ENCODE measurements at regions not wholly inside any gene's neighbourhood (a gene's known extent, or its start where the extent isn't known, plus 50 kb on each side); places are given as distances from the start of the nearest gene placed in this dataset.
"Not testable (repeated sequence)": the region's sequence is repeated elsewhere in the genome, so short reads cannot be mapped to it uniquely, and the experiment has no call there.

- no peak for DNase-seq (ENCODE audit: low spot score)
These were observed 64.4 kb upstream of the NANOS1 start for GRCh38 chr10:118965096-118965495.

- no peak for DNase-seq (ENCODE audit: low spot score)
These were observed 63.9 kb upstream of the NANOS1 start for GRCh38 chr10:118965645-118966044.

GRCh38 chr10:118966076-118966849 is 63.3 kb upstream of the NANOS1 start:
- DNase-seq (ENCODE audit: low spot score), result no peak

- no peak for DNase-seq (ENCODE audit: low spot score)
These were observed 62.7 kb upstream of the NANOS1 start for GRCh38 chr10:118966850-118967125.

GRCh38 chr10:118967160-118967559 is 62.4 kb upstream of the NANOS1 start:
- DNase-seq (ENCODE audit: low spot score), result no peak

GRCh38 chr10:118968060-118968459 is 61.5 kb upstream of the NANOS1 start:
- no peak for DNase-seq (ENCODE audit: low spot score)

- DNase-seq (ENCODE audit: low spot score), result no peak
These were observed 61.0 kb upstream of the NANOS1 start for GRCh38 chr10:118968482-118968881.

- no peak for DNase-seq (ENCODE audit: low spot score)
These were observed 60.5 kb upstream of the NANOS1 start for GRCh38 chr10:118969014-118969413.

GRCh38 chr10:118970770-118971169 is 58.7 kb upstream of the NANOS1 start:
- DNase-seq (ENCODE audit: low spot score), result no peak

- no peak for DNase-seq (ENCODE audit: low spot score)
These were observed 58.3 kb upstream of the NANOS1 start for GRCh38 chr10:118971187-118971586.

- no peak for DNase-seq (ENCODE audit: low spot score)
These were observed 57.6 kb upstream of the NANOS1 start for GRCh38 chr10:118971876-118972275.

GRCh38 chr10:118973744-118974143 is 55.8 kb upstream of the NANOS1 start:
- no peak for DNase-seq (ENCODE audit: low spot score)

GRCh38 chr10:118974951-118975350 is 54.6 kb upstream of the NANOS1 start:
- no peak for DNase-seq (ENCODE audit: low spot score)

GRCh38 chr10:118976219-118976618 is 53.3 kb upstream of the NANOS1 start:
- DNase-seq (ENCODE audit: low spot score), result not testable (repeated sequence)

- no peak for DNase-seq (ENCODE audit: low spot score)
These were observed 52.4 kb upstream of the NANOS1 start for GRCh38 chr10:118977022-118977599.

- DNase-seq (ENCODE audit: low spot score), result no peak
These were observed 51.7 kb upstream of the NANOS1 start for GRCh38 chr10:118977835-118978234.

GRCh38 chr10:118978316-118978997 is 51.1 kb upstream of the NANOS1 start:
- no peak for DNase-seq (ENCODE audit: low spot score)

GRCh38 chr10:118978998-118979350 is 50.5 kb upstream of the NANOS1 start:
- DNase-seq (ENCODE audit: low spot score), result no peak

- DNase-seq (ENCODE audit: low spot score), result no peak
These were observed 49.9 kb upstream of the NANOS1 start for GRCh38 chr10:118979661-118980060.

All from SK-N-DZ (cell line).